Liver (tissue), 8 donors: ENCODE measurements at regions not wholly inside any gene's neighbourhood (a gene's known extent, or its start where the extent isn't known, plus 50 kb on each side); places are given as distances from the start of the nearest gene placed in this dataset.

Source experiments
- DNase-seq: peaks from one replicate; pipeline ENCODE4 v3.0.0-alpha.2; 2017; ENCODE audit warnings: low spot score
- H3K27ac ChIP-seq, 2 donors: one replicate each; pipeline ENCODE4 v1.7.0; 2013; ENCODE audit warnings: inconsistent platforms in 2 of 2, low read length in 2 of 2, control low read depth in 1 of 2, low read depth in 1 of 2, mild to moderate bottlenecking in 1 of 2
- H3K27me3 ChIP-seq, 4 donors: one replicate each; pipeline versions ENCODE4 v1.6.1 to v1.7.0; 2013; ENCODE audit warnings: low read length in 3 of 4, inconsistent platforms in 1 of 4, mild to moderate bottlenecking in 1 of 4, moderate library complexity in 1 of 4; ENCODE audit not compliant: control insufficient read depth in 4 of 4, insufficient read depth in 4 of 4
- H3K36me3 ChIP-seq, 4 donors: one replicate each; pipeline versions ENCODE4 v1.6.1 to v1.7.0; 2013; ENCODE audit warnings: low read length in 3 of 4, mild to moderate bottlenecking in 3 of 4, low read depth in 1 of 4, moderate library complexity in 1 of 4; ENCODE audit not compliant: control insufficient read depth in 4 of 4, insufficient read depth in 3 of 4
- H3K4me1 ChIP-seq, 4 donors: one replicate each; pipeline versions ENCODE4 v1.6.1 to v1.7.0; 2013; ENCODE audit warnings: low read length in 3 of 4, mild to moderate bottlenecking in 3 of 4, moderate library complexity in 1 of 4; ENCODE audit not compliant: control insufficient read depth in 4 of 4, insufficient read depth in 4 of 4
- H3K4me3 ChIP-seq, 3 donors: one replicate each; pipeline versions ENCODE4 v1.6.1 to v1.7.0; 2013; ENCODE audit warnings: low read length in 3 of 3, control low read depth in 1 of 3, low read depth in 1 of 3, mild to moderate bottlenecking in 1 of 3
- H3K9ac ChIP-seq, 2 donors: one replicate each; pipeline ENCODE4 v1.7.0; 2013; ENCODE audit warnings: low read length in 2 of 2, mild to moderate bottlenecking in 2 of 2, moderate library complexity in 2 of 2, control low read depth in 1 of 2, low read depth in 1 of 2
- H3K9me3 ChIP-seq, 4 donors: one replicate each; pipeline versions ENCODE4 v1.6.1 to v1.7.0; 2013; ENCODE audit warnings: low read length in 3 of 4; ENCODE audit not compliant: control insufficient read depth in 4 of 4
- ATF3 ChIP-seq: IDR thresholded peaks from 2 replicates; pipeline ENCODE4 v1.6.1; 2016; ENCODE audit warnings: antibody characterized with exemption
- EGR1 ChIP-seq, 2 donors: IDR thresholded peaks; 2 replicates each; pipeline ENCODE4 v1.6.1; 2016 to 2018; ENCODE audit warnings: antibody characterized with exemption in 2 of 2, low read depth in 2 of 2
- FOXA1 ChIP-seq: IDR thresholded peaks from 2 replicates; pipeline ENCODE4 v1.6.1; 2016; ENCODE audit warnings: antibody characterized with exemption
- FOXA2 ChIP-seq: IDR thresholded peaks from 2 replicates; pipeline ENCODE4 v1.6.1; 2016; ENCODE audit warnings: antibody characterized with exemption
- GABPA ChIP-seq, 2 donors: IDR thresholded peaks in 1 of 2; conservative IDR thresholded peaks in 1 of 2; 2 replicates each; pipeline ENCODE4 v1.6.1; 2016; ENCODE audit warnings: antibody characterized with exemption in 2 of 2, mild to moderate bottlenecking in 1 of 2, moderate library complexity in 1 of 2
- HNF4A ChIP-seq, 2 donors: conservative IDR thresholded peaks; 2 replicates each; pipeline ENCODE4 v1.6.1; 2016; ENCODE audit warnings: antibody characterized with exemption in 2 of 2, mild to moderate bottlenecking in 2 of 2
- HNF4G ChIP-seq: IDR thresholded peaks from 2 replicates; pipeline ENCODE4 v1.6.1; 2016; ENCODE audit warnings: antibody characterized with exemption
- JUND ChIP-seq, 2 donors: IDR thresholded peaks; 2 replicates each; pipeline ENCODE4 v1.6.1; 2016; ENCODE audit warnings: antibody characterized with exemption in 2 of 2
- MAX ChIP-seq: IDR thresholded peaks from 2 replicates; pipeline ENCODE4 v1.6.1; 2016; ENCODE audit warnings: antibody characterized with exemption
- NR2F2 ChIP-seq: IDR thresholded peaks from 2 replicates; pipeline ENCODE4 v1.6.1; 2016; ENCODE audit warnings: antibody characterized with exemption
- RAD21 ChIP-seq, 2 donors: IDR thresholded peaks; 2 replicates each; pipeline ENCODE4 v1.6.1; 2016; ENCODE audit warnings: antibody characterized with exemption in 2 of 2, mild to moderate bottlenecking in 2 of 2
- REST ChIP-seq: IDR thresholded peaks from 2 replicates; pipeline ENCODE4 v1.6.1; 2016; ENCODE audit warnings: antibody characterized with exemption, mild to moderate bottlenecking
- RXRA ChIP-seq, 2 donors: IDR thresholded peaks; 2 replicates each; pipeline ENCODE4 v1.6.1; 2017 to 2018; ENCODE audit warnings: antibody characterized with exemption in 2 of 2, mild to moderate bottlenecking in 1 of 2
- SP1 ChIP-seq: IDR thresholded peaks from 2 replicates; pipeline ENCODE4 v1.6.1; 2018; ENCODE audit warnings: antibody characterized with exemption, mild to moderate bottlenecking
- TAF1 ChIP-seq: conservative IDR thresholded peaks from 2 replicates; pipeline ENCODE4 v1.6.1; 2016; ENCODE audit warnings: antibody characterized with exemption, mild to moderate bottlenecking
- YY1 ChIP-seq: IDR thresholded peaks from 2 replicates; pipeline ENCODE4 v1.6.1; 2016; ENCODE audit warnings: antibody characterized with exemption, mild to moderate bottlenecking
- ZBTB33 ChIP-seq: IDR thresholded peaks from 2 replicates; pipeline ENCODE4 v1.6.1; 2016; ENCODE audit warnings: antibody characterized with exemption
- WGBS: extraction: QIAGEN DNeasy Blood & Tissue Kit; methylation state at CpG from one replicate; pipeline ENCODE4 v1.1.7; 2013; 5-methylcytosine and 5-hydroxymethylcytosine counted together
- TF ChIP-seq, protein P1 (sequence below): fragments of 150-350 bp; IDR thresholded peaks from 2 replicates; pipeline ENCODE4 v1.5.1; 2017; ENCODE audit warnings: improper control_type of control experiment, low read depth, low read length; ENCODE audit not compliant: missing input control
- donor health status: healthy.
- donor health status: healthy.
- donor health status: healthy.
- donor health status: healthy.
- donor health status: healthy.

GRCh38 chr14:97544571-97544970 lies 747.4 kb downstream of the VRK1 start (continued):
- no peak for TF ChIP-seq ZBTB33
- no peak for TF ChIP-seq YY1
- no peak for TF ChIP-seq HNF4A (conservative IDR thresholded peaks at IDR 0.05)
- no peak for TF ChIP-seq HNF4G
- TF ChIP-seq TAF1: no peak

DNA sequence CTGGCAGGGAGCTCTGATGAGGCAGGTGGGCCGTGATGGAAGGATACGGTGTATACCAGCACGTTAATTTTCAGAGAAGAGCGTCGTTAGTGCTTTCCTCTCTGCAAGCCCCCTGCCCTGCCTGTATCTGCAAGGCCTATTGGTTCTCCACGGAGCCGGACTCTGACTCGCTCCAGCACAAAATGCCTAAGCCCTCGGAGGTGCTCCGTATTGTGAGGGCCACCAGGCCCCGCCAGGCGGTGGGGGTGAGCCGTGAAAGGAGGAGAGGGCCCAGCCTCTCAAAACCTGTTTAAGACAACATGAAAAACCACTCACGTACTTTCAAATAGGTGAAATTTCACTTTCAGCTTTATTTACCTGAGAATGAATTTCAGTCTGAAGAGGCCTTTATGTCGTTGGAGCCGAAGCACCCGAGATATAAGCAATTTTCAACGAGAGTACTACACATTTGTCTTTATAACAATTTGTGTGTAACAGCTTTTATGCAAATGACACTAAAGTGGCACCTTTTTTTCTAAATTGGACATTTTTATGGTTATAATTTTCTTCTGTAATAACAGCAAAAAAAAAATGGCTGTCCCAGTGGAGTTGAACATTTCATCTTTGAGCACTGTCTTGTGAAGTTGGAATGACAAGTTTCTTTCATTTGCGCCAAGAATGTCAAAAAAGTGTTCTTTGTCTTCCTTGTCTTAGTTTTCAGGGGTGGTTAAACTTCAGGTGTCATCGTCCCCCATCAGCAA lies 749.5 kb downstream of the VRK1 start:
- WGBS: 93% methylated on average over 20 of the region's 20 CpGs
- H3K4me3 ChIP-seq: no peak overlapping the region
- no peak overlapping the region for H3K9ac ChIP-seq
- no peaks in the 10 kb centered on the region for H3K4me1 ChIP-seq
- DNase-seq: no peak
- H3K27ac ChIP-seq: no peak overlapping the region
- H3K36me3 ChIP-seq: no peaks in the 10 kb centered on the region
- H3K9me3 ChIP-seq: no peaks in the 10 kb centered on the region
- no peaks in the 10 kb centered on the region for H3K27me3 ChIP-seq
- no peak for TF ChIP-seq HNF4G
- TF ChIP-seq FOXA1: no peak
- TF ChIP-seq NR2F2: no peak
- no peak for TF ChIP-seq REST
- TF ChIP-seq ZBTB33: no peak
- no peak for TF ChIP-seq RAD21 (IDR thresholded peaks at IDR 0.05)
- TF ChIP-seq EGR1 (IDR thresholded peaks at IDR 0.05; ENCODE audit: low read depth in 2 of 2): no peak
- no peak for TF ChIP-seq MAX
- no peak for TF ChIP-seq FOXA2
- no peak for TF ChIP-seq ATF3
- no peak for TF ChIP-seq SP1
- TF ChIP-seq GABPA (IDR thresholded peaks at IDR 0.05 in 1 of 2, conservative IDR thresholded peaks at IDR 0.05 in 1 of 2): no peak
- TF ChIP-seq YY1: no peak
- TF ChIP-seq, protein P1, sequence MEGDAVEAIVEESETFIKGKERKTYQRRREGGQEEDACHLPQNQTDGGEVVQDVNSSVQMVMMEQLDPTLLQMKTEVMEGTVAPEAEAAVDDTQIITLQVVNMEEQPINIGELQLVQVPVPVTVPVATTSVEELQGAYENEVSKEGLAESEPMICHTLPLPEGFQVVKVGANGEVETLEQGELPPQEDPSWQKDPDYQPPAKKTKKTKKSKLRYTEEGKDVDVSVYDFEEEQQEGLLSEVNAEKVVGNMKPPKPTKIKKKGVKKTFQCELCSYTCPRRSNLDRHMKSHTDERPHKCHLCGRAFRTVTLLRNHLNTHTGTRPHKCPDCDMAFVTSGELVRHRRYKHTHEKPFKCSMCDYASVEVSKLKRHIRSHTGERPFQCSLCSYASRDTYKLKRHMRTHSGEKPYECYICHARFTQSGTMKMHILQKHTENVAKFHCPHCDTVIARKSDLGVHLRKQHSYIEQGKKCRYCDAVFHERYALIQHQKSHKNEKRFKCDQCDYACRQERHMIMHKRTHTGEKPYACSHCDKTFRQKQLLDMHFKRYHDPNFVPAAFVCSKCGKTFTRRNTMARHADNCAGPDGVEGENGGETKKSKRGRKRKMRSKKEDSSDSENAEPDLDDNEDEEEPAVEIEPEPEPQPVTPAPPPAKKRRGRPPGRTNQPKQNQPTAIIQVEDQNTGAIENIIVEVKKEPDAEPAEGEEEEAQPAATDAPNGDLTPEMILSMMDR: no peak
- no peak for TF ChIP-seq TAF1
- TF ChIP-seq JUND (IDR thresholded peaks at IDR 0.05): no peak
- TF ChIP-seq RXRA (IDR thresholded peaks at IDR 0.05): no peak
- TF ChIP-seq HNF4A (conservative IDR thresholded peaks at IDR 0.05): no peak
